Body of pancreas (tissue), 4 donors: ENCODE measurements at regions not wholly inside any gene's neighbourhood (a gene's known extent, or its start where the extent isn't known, plus 50 kb on each side); places are given as distances from the start of the nearest gene placed in this dataset.
"Not testable (repeated sequence)": the region's sequence is repeated elsewhere in the genome, so short reads cannot be mapped to it uniquely, and the experiment has no call there.

Experiments
- CTCF ChIP-seq, 7 experiments: fragments of 450-650 bp in 4 of 7; fragments of 200-600 bp in 3 of 7; sonication (generic) in 3 of 7; IDR thresholded peaks; one replicate each; pipeline ENCODE4 v1.5.1; 2016 to 2019; ENCODE audit warnings: antibody characterized with exemption in 7 of 7
- POLR2A ChIP-seq, 3 donors: fragments of 450-650 bp; IDR thresholded peaks; one replicate each; pipeline ENCODE4 v1.6.1; 2016; ENCODE audit warnings: antibody characterized with exemption in 3 of 3, mild to moderate bottlenecking in 2 of 3

- not testable (repeated sequence) for TF ChIP-seq CTCF, POLR2A (IDR thresholded peaks at IDR 0.05)
Observed at GRCh38 chr2:91567546-91568335, 2876.3 kb downstream of the RPIA start.
